Breast epithelium (tissue), 4 donors: ENCODE measurements at regions not wholly inside any gene's neighbourhood (a gene's known extent, or its start where the extent isn't known, plus 50 kb on each side); places are given as distances from the start of the nearest gene placed in this dataset.

Experiments
- DNase-seq, 2 donors: peaks; one replicate each; pipeline ENCODE4 v3.0.0-alpha.2; 2019; ENCODE audit warnings: low spot score in 2 of 2
- H3K27ac ChIP-seq, 2 donors: fragments of 200-600 bp; sonication (generic) in 1 of 2; one replicate each; pipeline ENCODE4 v1.5.1; 2016 to 2019; ENCODE audit warnings: mild to moderate bottlenecking in 1 of 2
- H3K27me3 ChIP-seq, 2 donors: fragments of 200-600 bp; sonication (generic) in 1 of 2; one replicate each; pipeline versions ENCODE4 v1.5.1 to v1.6.0; 2017 to 2019; ENCODE audit warnings: control low read depth in 1 of 2, mild to moderate bottlenecking in 1 of 2
- H3K36me3 ChIP-seq: fragments of 200-600 bp; one replicate; pipeline ENCODE4 v1.5.1; 2019
- H3K4me1 ChIP-seq, 2 donors: fragments of 200-600 bp; sonication (generic); one replicate each; pipeline ENCODE4 v1.5.1; 2016 to 2019; ENCODE audit warnings: control low read depth in 1 of 2
- H3K4me3 ChIP-seq, 3 donors: fragments of 200-600 bp; sonication (generic); 1 replicate in 2 of 3; 2 replicates in 1 of 3; pipeline ENCODE4 v1.5.1; 2016 to 2019; ENCODE audit warnings: mild to moderate bottlenecking in 3 of 3, moderate library complexity in 2 of 3
- H3K9me3 ChIP-seq, 2 donors: fragments of 200-600 bp; sonication (generic) in 1 of 2; one replicate each; pipeline ENCODE4 v1.5.1; 2016 to 2019; ENCODE audit warnings: control low read depth in 1 of 2
- POLR2A ChIP-seq: fragments of 450-650 bp; IDR thresholded peaks from one replicate; pipeline ENCODE4 v1.6.1; 2016; ENCODE audit warnings: antibody characterized with exemption, mild to moderate bottlenecking, moderate library complexity
- POLR2AphosphoS5 ChIP-seq, 3 donors: sonication (generic); formaldehyde crosslinking; IDR thresholded peaks; one replicate each; pipeline ENCODE4 v1.6.1; 2017; ENCODE audit warnings: antibody characterized with exemption in 3 of 3
- intact Hi-C: fragments of 100-400 bp; cut with DNase I; formaldehyde crosslinking; loops from one replicate; pipeline ENCODE4 v1.15.1; 2023; ENCODE audit warnings: low total_unique reads
- TF ChIP-seq, protein P1 (sequence below), 3 donors: fragments of 450-650 bp; IDR thresholded peaks; one replicate each; pipeline ENCODE4 v1.5.1; 2016 to 2017; ENCODE audit warnings: antibody characterized with exemption in 3 of 3, mild to moderate bottlenecking in 3 of 3, moderate library complexity in 3 of 3

DNA sequence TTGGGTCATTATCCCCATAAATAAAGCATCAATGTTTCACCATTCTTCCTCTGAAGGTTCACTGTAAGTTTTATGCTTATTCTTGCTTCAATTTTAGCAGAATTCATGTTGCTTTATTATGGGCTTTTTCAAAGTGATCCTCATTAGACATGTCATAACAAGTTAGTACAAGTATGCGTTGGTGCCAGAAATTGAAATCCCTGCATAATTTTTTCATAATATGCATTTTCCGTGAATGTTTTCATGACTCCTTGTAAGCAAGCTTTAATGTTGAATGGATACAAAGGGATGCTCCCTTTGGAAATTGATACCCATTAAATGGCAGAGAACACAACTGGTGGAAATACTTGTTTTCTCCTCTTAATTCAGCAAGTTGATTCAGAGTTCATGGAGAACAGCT is 179.7 kb downstream of the ST6GAL2 start:
- Histone ChIP-seq H3K9me3 (no peaks in the 10 kb centered on the region), H3K27me3 (no peaks in the 10 kb centered on the region), H3K36me3 (peaks cover 4% of the 10 kb centered on the region), H3K4me3 (no peak overlapping the region), H3K4me1 (no peaks in the 10 kb centered on the region), H3K27ac (no peak overlapping the region)
- no peak for DNase-seq
- intact Hi-C loops = no loop called here
- TF ChIP-seq, protein P1, sequence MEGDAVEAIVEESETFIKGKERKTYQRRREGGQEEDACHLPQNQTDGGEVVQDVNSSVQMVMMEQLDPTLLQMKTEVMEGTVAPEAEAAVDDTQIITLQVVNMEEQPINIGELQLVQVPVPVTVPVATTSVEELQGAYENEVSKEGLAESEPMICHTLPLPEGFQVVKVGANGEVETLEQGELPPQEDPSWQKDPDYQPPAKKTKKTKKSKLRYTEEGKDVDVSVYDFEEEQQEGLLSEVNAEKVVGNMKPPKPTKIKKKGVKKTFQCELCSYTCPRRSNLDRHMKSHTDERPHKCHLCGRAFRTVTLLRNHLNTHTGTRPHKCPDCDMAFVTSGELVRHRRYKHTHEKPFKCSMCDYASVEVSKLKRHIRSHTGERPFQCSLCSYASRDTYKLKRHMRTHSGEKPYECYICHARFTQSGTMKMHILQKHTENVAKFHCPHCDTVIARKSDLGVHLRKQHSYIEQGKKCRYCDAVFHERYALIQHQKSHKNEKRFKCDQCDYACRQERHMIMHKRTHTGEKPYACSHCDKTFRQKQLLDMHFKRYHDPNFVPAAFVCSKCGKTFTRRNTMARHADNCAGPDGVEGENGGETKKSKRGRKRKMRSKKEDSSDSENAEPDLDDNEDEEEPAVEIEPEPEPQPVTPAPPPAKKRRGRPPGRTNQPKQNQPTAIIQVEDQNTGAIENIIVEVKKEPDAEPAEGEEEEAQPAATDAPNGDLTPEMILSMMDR (IDR thresholded peaks at IDR 0.05) = no peak
- TF ChIP-seq POLR2A (no peak), POLR2AphosphoS5 (IDR thresholded peaks at IDR 0.05) (no peak)

DNA sequence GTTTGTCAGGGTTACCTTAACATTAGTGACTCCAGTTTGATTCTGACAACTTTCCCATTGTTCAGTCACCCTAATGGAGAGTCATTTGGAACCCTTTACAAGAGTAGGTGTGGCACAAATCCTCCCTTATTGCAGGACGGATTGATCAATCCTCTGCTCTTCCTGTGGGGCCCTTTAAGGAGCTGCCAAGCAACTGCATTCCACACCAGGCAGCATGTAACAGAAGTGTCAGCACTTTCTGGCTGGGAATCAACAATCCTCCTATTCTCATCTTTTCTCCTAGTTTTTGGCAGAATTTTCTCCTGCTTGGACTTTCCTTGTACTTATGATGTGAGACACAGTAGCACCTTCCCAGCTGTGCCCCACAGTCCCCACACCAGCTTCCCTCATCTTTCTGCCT is 177.8 kb downstream of the ST6GAL2 start:
- no peak for TF ChIP-seq POLR2AphosphoS5 (IDR thresholded peaks at IDR 0.05)
- Histone ChIP-seq H3K27ac (no peak overlapping the region), H3K9me3 (no peaks in the 10 kb centered on the region), H3K27me3 (no peaks in the 10 kb centered on the region), H3K4me3 (no peak overlapping the region), H3K4me1 (no peaks in the 10 kb centered on the region), H3K36me3 (peaks cover 4% of the 10 kb centered on the region)
- no peak for DNase-seq
- intact Hi-C loops = no loop called here

DNA sequence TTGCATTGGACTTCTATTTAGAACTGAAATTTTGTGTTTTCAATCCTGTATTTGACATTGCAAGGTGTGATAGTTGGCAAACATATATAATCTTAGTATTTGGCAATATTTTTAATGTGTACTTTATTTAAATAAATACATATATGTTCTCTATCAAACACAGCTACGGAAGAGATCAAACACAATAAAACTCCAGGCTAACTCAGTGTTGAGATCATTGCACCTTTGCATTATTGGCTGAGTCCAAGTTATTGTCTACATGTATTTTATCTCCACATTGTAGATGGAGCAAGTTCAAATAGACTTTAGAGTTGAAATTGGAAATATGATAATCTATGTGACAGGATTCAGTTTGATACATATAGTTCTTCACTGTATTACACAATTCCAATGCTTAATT is 176.7 kb downstream of the ST6GAL2 start:
- intact Hi-C loops = no loop called here
- no peaks in the 10 kb centered on the region for H3K27me3 ChIP-seq
- no peaks in the 10 kb centered on the region for H3K4me1 ChIP-seq
- H3K27ac ChIP-seq = no peak overlapping the region
- TF ChIP-seq POLR2AphosphoS5 (IDR thresholded peaks at IDR 0.05) (no peak), POLR2A (no peak)
- TF ChIP-seq, protein P1 (IDR thresholded peaks at IDR 0.05) = no peak
- no peak for DNase-seq
- H3K9me3 ChIP-seq = no peaks in the 10 kb centered on the region
- peaks cover 4% of the 10 kb centered on the region for H3K36me3 ChIP-seq
- no peak overlapping the region for H3K4me3 ChIP-seq

DNA sequence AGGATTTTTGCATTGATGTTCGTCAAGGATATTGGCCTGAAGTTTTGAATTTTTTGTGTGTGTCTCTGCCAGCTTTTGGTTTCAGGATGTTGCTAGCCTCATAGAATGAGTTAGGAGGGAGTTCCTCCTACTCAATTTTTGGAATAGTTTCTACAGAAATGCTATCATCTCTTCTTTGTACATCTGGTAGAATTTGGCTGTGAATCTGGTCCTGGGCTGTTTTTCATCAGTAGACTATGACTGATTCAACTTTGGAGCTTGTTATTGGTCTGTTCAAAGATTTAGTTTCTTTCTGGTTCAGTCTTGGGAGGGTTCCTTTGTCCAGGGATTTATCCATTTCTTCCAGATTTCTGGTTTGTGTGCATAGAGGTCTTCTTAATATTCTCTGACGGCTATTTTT is 166.7 kb downstream of the ST6GAL2 start:
- intact Hi-C loops = no loop called here
- H3K36me3 ChIP-seq = no peaks in the 10 kb centered on the region
- H3K27me3 ChIP-seq = no peaks in the 10 kb centered on the region
- no peak for DNase-seq
- peaks cover 11 to 17% of the 10 kb centered on the region in 2 donors for H3K9me3 ChIP-seq
- H3K4me3 ChIP-seq = no peak overlapping the region
- H3K27ac ChIP-seq = no peak overlapping the region
- TF ChIP-seq POLR2AphosphoS5 (IDR thresholded peaks at IDR 0.05) (no peak), POLR2A (no peak)
- TF ChIP-seq, protein P1 (IDR thresholded peaks at IDR 0.05) = no peak
- no peaks in the 10 kb centered on the region for H3K4me1 ChIP-seq

DNA sequence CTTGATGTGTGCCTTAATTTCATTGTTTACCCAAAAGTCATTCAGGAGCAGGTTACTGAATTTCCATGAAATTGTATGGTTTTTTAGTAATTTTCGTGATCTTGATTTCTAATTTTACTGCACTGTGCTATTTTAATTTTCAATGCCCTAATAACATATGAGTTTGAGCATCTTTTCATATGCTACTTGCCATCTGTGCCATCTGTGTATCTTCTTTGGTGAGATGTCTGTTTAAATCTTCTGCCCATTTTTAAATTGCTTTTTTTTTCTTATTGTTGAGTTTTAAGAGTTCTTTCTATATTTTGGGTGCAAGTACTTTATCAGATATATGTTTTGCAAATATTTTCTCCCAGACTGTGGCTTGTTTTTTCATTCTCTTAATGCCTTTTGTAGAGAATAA is 165.9 kb downstream of the ST6GAL2 start:
- Histone ChIP-seq H3K4me3 (no peak overlapping the region), H3K27me3 (no peaks in the 10 kb centered on the region), H3K4me1 (no peaks in the 10 kb centered on the region), H3K27ac (no peak overlapping the region), H3K9me3 (peaks cover 7 to 17% of the 10 kb centered on the region in 2 donors), H3K36me3 (no peaks in the 10 kb centered on the region)
- TF ChIP-seq, protein P1 (IDR thresholded peaks at IDR 0.05) = no peak
- TF ChIP-seq POLR2AphosphoS5 (IDR thresholded peaks at IDR 0.05) (no peak), POLR2A (no peak)
- intact Hi-C loops = no loop called here
- no peak for DNase-seq

DNA sequence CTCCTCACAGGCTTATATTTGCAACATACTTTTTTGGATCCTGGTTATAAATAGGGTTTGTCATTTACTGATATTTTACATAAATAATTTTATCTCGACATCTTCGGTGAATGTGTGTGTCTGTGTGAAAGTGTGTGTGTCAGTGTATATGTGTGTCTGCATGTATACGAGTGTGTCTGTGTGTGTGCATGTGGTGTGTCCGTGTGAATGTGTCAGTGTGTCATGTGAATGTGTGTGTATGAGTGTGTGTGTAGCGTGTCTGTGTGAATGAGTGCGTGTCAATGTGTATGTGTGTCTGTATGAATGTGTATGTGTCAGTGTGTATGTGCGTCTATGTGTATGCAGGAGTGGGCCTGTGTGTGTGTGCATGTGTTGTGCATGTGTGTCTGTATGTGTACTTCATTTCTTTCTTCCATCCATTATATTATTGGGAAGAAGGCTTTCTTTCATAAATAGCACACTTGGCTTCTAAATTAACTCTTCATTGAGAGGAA is 161.6 kb downstream of the ST6GAL2 start:
- TF ChIP-seq, protein P1 (IDR thresholded peaks at IDR 0.05) = no peak
- no peak for TF ChIP-seq POLR2AphosphoS5 (IDR thresholded peaks at IDR 0.05)
- no peak overlapping the region for H3K27ac ChIP-seq
- H3K9me3 ChIP-seq = no peaks in the 10 kb centered on the region
- intact Hi-C loops = no loop called here
- H3K27me3 ChIP-seq = no peaks in the 10 kb centered on the region
- H3K4me1 ChIP-seq = no peaks in the 10 kb centered on the region
- H3K4me3 ChIP-seq = no peak overlapping the region
- DNase-seq = no peak
- no peaks in the 10 kb centered on the region for H3K36me3 ChIP-seq
